Natural killer cell (primary cell): ENCODE measurements at regions not wholly inside any gene's neighbourhood (a gene's known extent, or its start where the extent isn't known, plus 50 kb on each side); places are given as distances from the start of the nearest gene placed in this dataset.

Source experiments
- ATAC-seq, 3 donors: fragments of 150-1000 bp in 2 of 3; fragments of 200-7000 bp in 1 of 3; cut with Tn5 transposase; 1 replicate in 1 of 3; 2 replicates in 2 of 3; pipeline ENCODE4 v1.10.0; 2021; ENCODE audit warnings: mild to moderate bottlenecking in 2 of 3, moderate library complexity in 2 of 3
- DNase-seq, 2 donors: peaks; one replicate each; pipeline versions ENCODE4 v3.0.0 to v3.0.0-alpha.2; 2013 to 2021; ENCODE audit warnings: mixed read lengths in 1 of 2
- H3K27ac ChIP-seq: one replicate; pipeline ENCODE4 v1.5.1; 2013; ENCODE audit warnings: mild to moderate bottlenecking, low read length
- H3K27me3 ChIP-seq: one replicate; pipeline ENCODE4 v1.6.1; 2013; ENCODE audit warnings: low read length; ENCODE audit not compliant: control insufficient read depth, insufficient read depth
- H3K36me3 ChIP-seq: one replicate; pipeline ENCODE4 v1.6.1; 2013; ENCODE audit warnings: low read length; ENCODE audit not compliant: control insufficient read depth, insufficient read depth
- H3K4me1 ChIP-seq: one replicate; pipeline ENCODE4 v1.6.1; 2013; ENCODE audit warnings: low read length; ENCODE audit not compliant: control insufficient read depth, insufficient read depth
- H3K4me3 ChIP-seq: one replicate; pipeline ENCODE4 v1.5.1; 2013; ENCODE audit warnings: low read length
- H3K9me3 ChIP-seq: one replicate; pipeline ENCODE4 v1.6.1; 2013; ENCODE audit warnings: low read length; ENCODE audit not compliant: control insufficient read depth, insufficient read depth
- H3K27ac Mint-ChIP-seq, 2 donors: one replicate each; pipeline ENCODE4 v1.8.0; 2022; ENCODE audit warnings: mild to moderate bottlenecking in 2 of 2, mixed read lengths in 2 of 2, moderate library complexity in 1 of 2
- H3K27me3 Mint-ChIP-seq, 2 donors: one replicate each; pipeline ENCODE4 v1.8.0; 2022; ENCODE audit warnings: low read depth in 2 of 2, mixed read lengths in 2 of 2
- H3K36me3 Mint-ChIP-seq: one replicate; pipeline ENCODE4 v1.8.0; 2022; ENCODE audit warnings: mixed read lengths
- H3K4me1 Mint-ChIP-seq, 2 donors: one replicate each; pipeline ENCODE4 v1.8.0; 2022; ENCODE audit warnings: mixed read lengths in 2 of 2
- H3K4me3 Mint-ChIP-seq: one replicate; pipeline ENCODE4 v1.8.0; 2022; ENCODE audit warnings: mild to moderate bottlenecking, moderate library complexity, mixed read lengths
- H3K9me3 Mint-ChIP-seq, 2 donors: one replicate each; pipeline ENCODE4 v1.8.0; 2022; ENCODE audit warnings: mixed read lengths in 2 of 2
- WGBS: methylation state at CpG from one replicate; pipeline ENCODE4 v1.1.7; 2013; ENCODE audit warnings: missing lambda C conversion rate; ENCODE audit not compliant: insufficient coverage; 5-methylcytosine and 5-hydroxymethylcytosine counted together
- intact Hi-C: fragments of 100-400 bp; cut with micrococcal nuclease; formaldehyde crosslinking; loops from one replicate; pipeline ENCODE4 v1.14.2; 2022
- TF ChIP-seq, protein P1 (sequence below): fragments of 200-600 bp; IDR thresholded peaks from one replicate; pipeline ENCODE4 v1.8.0; 2022; ENCODE audit warnings: antibody characterized with exemption

DNA sequence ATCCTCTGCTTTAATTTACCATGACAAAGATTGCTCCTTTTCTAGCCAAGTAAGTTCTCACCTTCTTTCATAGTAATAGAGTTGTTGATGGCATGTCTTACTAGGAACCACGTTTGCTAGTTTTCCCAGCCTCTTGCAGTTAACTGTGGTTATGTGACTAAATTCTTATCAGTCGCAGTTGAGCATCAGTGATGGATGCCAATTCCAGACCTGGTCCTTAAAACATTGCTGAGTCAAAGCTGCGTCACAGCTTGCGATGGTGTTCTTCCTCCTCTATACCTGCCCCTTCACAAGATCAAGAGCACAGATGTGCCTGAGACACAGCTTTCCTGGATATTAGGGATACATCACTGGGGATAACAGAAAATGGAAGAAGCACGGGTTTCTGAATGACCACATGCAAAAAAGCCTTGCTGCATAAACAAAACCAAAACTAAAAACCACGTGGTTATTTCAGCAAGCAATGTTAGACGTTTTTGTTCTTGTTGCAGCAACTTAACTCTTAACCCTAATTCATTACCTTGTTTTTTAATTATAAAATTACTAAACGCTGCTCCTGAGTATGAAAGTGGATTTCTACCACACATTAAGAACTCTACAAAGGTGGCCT lies 97.6 kb upstream of the DACH1 start:
- no peaks in the 10 kb centered on the region for H3K4me1 ChIP-seq
- H3K4me3 ChIP-seq = peak overlapping the region; percentile 11
- no peaks in the 10 kb centered on the region for H3K27me3 Mint-ChIP-seq
- H3K27ac ChIP-seq = no peak overlapping the region
- ATAC-seq (no peak), DNase-seq (no peak)
- intact Hi-C loops = no loop called here
- H3K27me3 ChIP-seq = no peaks in the 10 kb centered on the region
- peaks cover 0 to 6% of the 10 kb centered on the region in 2 donors for H3K4me1 Mint-ChIP-seq
- peak overlapping the region; percentile 74 for H3K4me3 Mint-ChIP-seq
- 25% methylated on average over 7 of the region's 8 CpGs for WGBS
- TF ChIP-seq, protein P1, sequence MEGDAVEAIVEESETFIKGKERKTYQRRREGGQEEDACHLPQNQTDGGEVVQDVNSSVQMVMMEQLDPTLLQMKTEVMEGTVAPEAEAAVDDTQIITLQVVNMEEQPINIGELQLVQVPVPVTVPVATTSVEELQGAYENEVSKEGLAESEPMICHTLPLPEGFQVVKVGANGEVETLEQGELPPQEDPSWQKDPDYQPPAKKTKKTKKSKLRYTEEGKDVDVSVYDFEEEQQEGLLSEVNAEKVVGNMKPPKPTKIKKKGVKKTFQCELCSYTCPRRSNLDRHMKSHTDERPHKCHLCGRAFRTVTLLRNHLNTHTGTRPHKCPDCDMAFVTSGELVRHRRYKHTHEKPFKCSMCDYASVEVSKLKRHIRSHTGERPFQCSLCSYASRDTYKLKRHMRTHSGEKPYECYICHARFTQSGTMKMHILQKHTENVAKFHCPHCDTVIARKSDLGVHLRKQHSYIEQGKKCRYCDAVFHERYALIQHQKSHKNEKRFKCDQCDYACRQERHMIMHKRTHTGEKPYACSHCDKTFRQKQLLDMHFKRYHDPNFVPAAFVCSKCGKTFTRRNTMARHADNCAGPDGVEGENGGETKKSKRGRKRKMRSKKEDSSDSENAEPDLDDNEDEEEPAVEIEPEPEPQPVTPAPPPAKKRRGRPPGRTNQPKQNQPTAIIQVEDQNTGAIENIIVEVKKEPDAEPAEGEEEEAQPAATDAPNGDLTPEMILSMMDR = no peak
- no peaks in the 10 kb centered on the region for H3K36me3 Mint-ChIP-seq
- H3K27ac Mint-ChIP-seq = peak overlapping the region in 1 of 2 donors; percentile 48
- no peaks in the 10 kb centered on the region for H3K36me3 ChIP-seq
- no peaks in the 10 kb centered on the region for H3K9me3 ChIP-seq
- H3K9me3 Mint-ChIP-seq = peaks cover 3% of the 10 kb centered on the region in 2 donors

DNA sequence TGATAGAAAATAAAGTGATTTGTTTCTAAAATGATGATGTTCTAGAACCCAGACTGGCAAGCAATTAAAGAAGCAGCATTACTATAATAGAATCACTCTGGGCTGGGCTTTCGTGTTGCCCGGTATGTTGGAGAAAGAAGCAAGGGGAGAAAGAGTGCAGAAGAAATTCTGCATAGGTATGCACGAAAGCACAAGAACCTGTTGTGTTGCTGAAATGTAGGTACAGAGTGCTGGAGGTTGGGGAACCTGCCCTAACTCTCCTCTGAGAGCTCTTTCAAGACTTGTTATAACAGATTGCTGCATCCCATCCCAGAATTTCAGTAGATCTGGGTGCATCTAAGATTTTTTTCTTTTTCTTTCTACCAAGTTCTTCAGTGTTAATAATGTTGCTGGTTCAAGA lies 95.7 kb upstream of the DACH1 start:
- Histone ChIP-seq H3K4me3 (no peak overlapping the region), H3K27ac (no peak overlapping the region), H3K9me3 (no peaks in the 10 kb centered on the region), H3K36me3 (no peaks in the 10 kb centered on the region), H3K27me3 (no peaks in the 10 kb centered on the region), H3K4me1 (no peaks in the 10 kb centered on the region)
- no peak for ATAC-seq
- TF ChIP-seq, protein P1 = no peak
- H3K4me3 Mint-ChIP-seq = no peak overlapping the region
- H3K27me3 Mint-ChIP-seq = no peaks in the 10 kb centered on the region
- no peaks in the 10 kb centered on the region for H3K36me3 Mint-ChIP-seq
- no peak overlapping the region for H3K27ac Mint-ChIP-seq
- WGBS = 93% methylated on average over 3 of the region's 3 CpGs
- peaks cover 0 to 3% of the 10 kb centered on the region in 2 donors for H3K9me3 Mint-ChIP-seq
- peaks cover 0 to 6% of the 10 kb centered on the region in 2 donors for H3K4me1 Mint-ChIP-seq
- DNase-seq = no peak
- intact Hi-C loops = no loop called here

DNA sequence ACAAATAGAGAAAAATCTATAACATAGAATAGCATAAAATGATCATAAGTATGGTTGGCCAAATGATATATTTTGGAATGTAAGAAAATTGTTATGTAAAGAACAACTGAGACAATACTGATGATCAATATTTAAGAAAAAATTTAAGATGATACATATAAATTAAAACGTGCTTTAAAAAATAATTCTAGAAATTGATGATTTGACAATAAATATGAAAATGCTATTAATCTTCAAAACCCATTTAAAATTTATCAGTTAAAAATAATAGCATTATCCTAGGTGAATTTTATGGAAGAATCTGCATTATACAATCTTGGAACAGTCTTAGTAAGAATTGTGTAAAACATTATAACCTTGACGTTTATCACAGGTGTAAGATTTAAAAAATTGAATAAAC lies 95.1 kb upstream of the DACH1 start:
- ATAC-seq (no peak), DNase-seq (no peak)
- Mint-ChIP-seq H3K4me1 (peaks cover 0 to 6% of the 10 kb centered on the region in 2 donors), H3K27me3 (no peaks in the 10 kb centered on the region), H3K9me3 (peaks cover 0 to 3% of the 10 kb centered on the region in 2 donors), H3K4me3 (no peak overlapping the region), H3K36me3 (no peaks in the 10 kb centered on the region), H3K27ac (no peak overlapping the region)
- WGBS = no CpG with 5 or more reads among the region's 2 CpGs
- TF ChIP-seq, protein P1 = no peak
- no peaks in the 10 kb centered on the region for H3K9me3 ChIP-seq
- no peaks in the 10 kb centered on the region for H3K4me1 ChIP-seq
- intact Hi-C loops = no loop called here
- no peak overlapping the region for H3K4me3 ChIP-seq
- no peak overlapping the region for H3K27ac ChIP-seq
- no peaks in the 10 kb centered on the region for H3K27me3 ChIP-seq
- H3K36me3 ChIP-seq = no peaks in the 10 kb centered on the region

DNA sequence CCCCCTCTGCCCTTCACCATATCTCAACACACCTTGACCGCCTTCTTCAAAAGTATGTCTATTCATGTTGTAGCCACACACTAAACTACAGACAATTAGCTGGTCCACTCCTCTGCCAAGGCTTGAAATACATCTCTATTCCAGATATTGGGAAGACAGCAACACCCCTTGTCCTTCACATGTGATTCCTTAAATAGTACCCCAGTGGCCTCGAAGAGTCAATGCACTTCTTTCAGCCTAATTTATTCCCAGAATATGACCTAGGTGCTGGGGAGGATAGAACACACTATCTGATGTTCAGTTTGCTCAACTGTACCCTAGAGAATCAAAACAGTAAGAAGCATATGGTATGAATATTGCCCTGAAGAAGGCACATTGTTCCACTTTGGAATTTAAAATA lies 82.4 kb upstream of the DACH1 start:
- no peak overlapping the region for H3K4me3 Mint-ChIP-seq
- no peak overlapping the region for H3K27ac Mint-ChIP-seq
- WGBS = 84% methylated on average over 2 of the region's 2 CpGs
- DNase-seq (no peak), ATAC-seq (no peak)
- intact Hi-C loops = no loop called here
- Histone ChIP-seq H3K27ac (no peak overlapping the region), H3K4me1 (no peaks in the 10 kb centered on the region), H3K4me3 (no peak overlapping the region), H3K9me3 (no peaks in the 10 kb centered on the region), H3K27me3 (no peaks in the 10 kb centered on the region), H3K36me3 (no peaks in the 10 kb centered on the region)
- H3K4me1 Mint-ChIP-seq = no peaks in the 10 kb centered on the region
- peaks cover 8 to 11% of the 10 kb centered on the region in 2 donors for H3K9me3 Mint-ChIP-seq
- no peaks in the 10 kb centered on the region for H3K36me3 Mint-ChIP-seq
- H3K27me3 Mint-ChIP-seq = no peaks in the 10 kb centered on the region
- TF ChIP-seq, protein P1 = no peak
